Astrocyte (in vitro differentiated cells and primary cell): ENCODE measurements at regions not wholly inside any gene's neighbourhood (a gene's known extent, or its start where the extent isn't known, plus 50 kb on each side); places are given as distances from the start of the nearest gene placed in this dataset.

Experiments used
- EZH2 ChIP-seq: IDR thresholded peaks from 2 replicates; pipeline ENCODE4 v1.6.1; 2012; ENCODE audit warnings: mild to moderate bottlenecking, low read length, inconsistent platforms; ENCODE audit not compliant: insufficient read depth
- TF ChIP-seq, protein P1 (sequence below): IDR thresholded peaks from 2 replicates; pipeline ENCODE4 v1.5.1; 2011; ENCODE audit warnings: low read depth, mild to moderate bottlenecking, inconsistent platforms, low read length, moderate library complexity; ENCODE audit not compliant: insufficient read depth

DNA sequence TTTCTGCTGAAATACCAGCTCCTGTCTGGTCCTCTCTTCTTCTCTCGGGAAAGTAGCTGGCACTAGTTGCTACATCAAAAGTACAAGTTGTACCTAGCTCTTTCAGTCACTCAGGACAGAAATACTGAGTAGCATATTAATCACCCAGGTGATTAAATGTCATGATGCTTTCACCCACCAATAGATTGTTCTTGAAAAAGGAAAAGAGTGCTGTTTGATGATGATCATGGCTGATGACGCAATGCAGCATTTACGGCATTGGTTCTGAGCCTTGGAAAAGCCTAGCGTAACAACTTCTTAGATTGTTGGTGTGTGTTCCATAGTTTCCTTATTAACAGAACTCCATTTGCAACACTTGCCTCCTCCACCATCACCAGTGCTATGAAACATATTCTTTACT lies 190.7 kb downstream of the CDH7 start:
- TF ChIP-seq, protein P1, sequence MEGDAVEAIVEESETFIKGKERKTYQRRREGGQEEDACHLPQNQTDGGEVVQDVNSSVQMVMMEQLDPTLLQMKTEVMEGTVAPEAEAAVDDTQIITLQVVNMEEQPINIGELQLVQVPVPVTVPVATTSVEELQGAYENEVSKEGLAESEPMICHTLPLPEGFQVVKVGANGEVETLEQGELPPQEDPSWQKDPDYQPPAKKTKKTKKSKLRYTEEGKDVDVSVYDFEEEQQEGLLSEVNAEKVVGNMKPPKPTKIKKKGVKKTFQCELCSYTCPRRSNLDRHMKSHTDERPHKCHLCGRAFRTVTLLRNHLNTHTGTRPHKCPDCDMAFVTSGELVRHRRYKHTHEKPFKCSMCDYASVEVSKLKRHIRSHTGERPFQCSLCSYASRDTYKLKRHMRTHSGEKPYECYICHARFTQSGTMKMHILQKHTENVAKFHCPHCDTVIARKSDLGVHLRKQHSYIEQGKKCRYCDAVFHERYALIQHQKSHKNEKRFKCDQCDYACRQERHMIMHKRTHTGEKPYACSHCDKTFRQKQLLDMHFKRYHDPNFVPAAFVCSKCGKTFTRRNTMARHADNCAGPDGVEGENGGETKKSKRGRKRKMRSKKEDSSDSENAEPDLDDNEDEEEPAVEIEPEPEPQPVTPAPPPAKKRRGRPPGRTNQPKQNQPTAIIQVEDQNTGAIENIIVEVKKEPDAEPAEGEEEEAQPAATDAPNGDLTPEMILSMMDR, result no peak
- no peak for TF ChIP-seq EZH2
